ENCODE measurements at regions not wholly inside any gene's neighbourhood (a gene's known extent, or its start where the extent isn't known, plus 50 kb on each side); places are given as distances from the start of the nearest gene placed in this dataset.

GRCh38 chr3:147760085-147760484 is 350.9 kb downstream of the ZIC1 start:
- TF ChIP-seq CTCF (IDR thresholded peaks at IDR 0.05): no peak

- no peak for TF ChIP-seq CTCF (IDR thresholded peaks at IDR 0.05)
Measured at GRCh38 chr3:147760941-147761340, 351.8 kb downstream of the ZIC1 start.

- no peak for TF ChIP-seq CTCF (IDR thresholded peaks at IDR 0.05)
Measured at GRCh38 chr3:147773116-147773630, 364.0 kb downstream of the ZIC1 start.

GRCh38 chr3:147775411-147775810 is 366.2 kb downstream of the ZIC1 start:
- TF ChIP-seq CTCF (IDR thresholded peaks at IDR 0.05): no peak

- TF ChIP-seq CTCF (IDR thresholded peaks at IDR 0.05): no peak
Measured at GRCh38 chr3:147775816-147776530, 366.8 kb downstream of the ZIC1 start.

GRCh38 chr3:147793841-147794240 is 384.7 kb downstream of the ZIC1 start:
- TF ChIP-seq CTCF (IDR thresholded peaks at IDR 0.05): no peak

GRCh38 chr3:147794596-147794995 is 385.4 kb downstream of the ZIC1 start:
- TF ChIP-seq CTCF (IDR thresholded peaks at IDR 0.05): no peak
